NCI-H1092 (cell line): ENCODE measurements at regions not wholly inside any gene's neighbourhood (a gene's known extent, or its start where the extent isn't known, plus 50 kb on each side); places are given as distances from the start of the nearest gene placed in this dataset.

Source experiments
- DNase-seq: peaks from one replicate; lab custom pipeline; 2025; lab: John Stamatoyannopoulos, UW

DNA sequence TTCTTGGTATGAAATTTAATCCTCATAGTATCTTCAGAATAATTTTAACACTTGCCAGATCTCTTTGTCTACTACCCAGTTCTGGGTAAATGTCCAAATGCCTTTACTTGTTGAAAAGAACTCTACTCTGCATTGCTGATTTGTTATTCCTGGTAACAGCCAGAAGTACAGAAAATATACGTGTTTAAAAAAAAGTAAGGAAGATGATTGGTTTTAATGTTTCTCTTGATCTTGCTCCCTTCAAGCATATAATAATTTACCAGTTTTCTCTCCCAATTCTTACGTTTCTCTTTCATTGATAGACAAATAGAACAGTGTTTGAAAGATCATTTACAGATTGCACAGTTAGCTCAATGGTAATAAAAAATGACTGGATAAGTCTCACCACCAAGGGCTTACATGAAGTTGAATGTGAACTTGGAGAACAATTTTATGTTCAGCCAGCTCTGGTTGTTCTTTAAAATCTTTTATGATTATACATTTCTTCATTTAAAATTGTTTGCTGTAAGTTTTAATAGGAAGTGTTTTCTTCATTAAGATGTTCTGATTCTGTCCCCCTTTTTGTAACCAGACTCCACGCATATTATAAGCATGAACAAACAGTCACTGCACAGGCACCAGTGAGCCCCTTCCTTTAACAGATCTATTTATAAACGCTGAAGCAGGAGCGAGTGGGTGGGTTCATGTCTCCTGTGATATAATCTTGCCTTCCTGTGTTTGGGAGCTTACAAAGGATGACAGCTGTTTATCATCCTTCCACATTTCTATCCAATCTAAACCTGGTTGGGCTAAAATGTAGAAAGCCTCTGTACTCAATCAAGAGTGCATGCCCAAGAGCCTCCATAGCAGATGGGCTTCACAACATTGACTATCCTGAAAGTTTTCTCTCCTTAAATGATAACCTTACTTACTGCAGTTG, 299.5 kb downstream of the PRL start:
- DNase-seq = no peak

DNA sequence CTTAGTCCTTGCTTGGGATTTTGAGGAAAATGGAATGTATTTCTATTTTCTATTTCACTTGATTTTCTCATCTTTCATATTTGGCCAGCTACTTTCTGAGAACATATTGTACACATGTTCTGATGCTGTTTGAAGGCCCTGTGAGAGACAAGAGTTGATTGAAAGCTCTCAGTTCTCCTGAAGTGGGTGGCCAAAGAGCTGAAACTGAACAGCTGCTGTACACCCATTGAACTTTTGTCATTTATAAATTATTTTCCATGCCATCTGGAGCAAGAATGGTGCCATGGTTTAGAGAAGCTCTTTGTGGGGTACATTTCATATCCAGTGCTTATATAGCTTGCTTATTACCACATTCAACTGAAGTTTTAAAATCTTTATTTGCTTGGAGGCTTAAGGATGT, 298.3 kb downstream of the PRL start:
- peak; percentile 15 for DNase-seq

DNA sequence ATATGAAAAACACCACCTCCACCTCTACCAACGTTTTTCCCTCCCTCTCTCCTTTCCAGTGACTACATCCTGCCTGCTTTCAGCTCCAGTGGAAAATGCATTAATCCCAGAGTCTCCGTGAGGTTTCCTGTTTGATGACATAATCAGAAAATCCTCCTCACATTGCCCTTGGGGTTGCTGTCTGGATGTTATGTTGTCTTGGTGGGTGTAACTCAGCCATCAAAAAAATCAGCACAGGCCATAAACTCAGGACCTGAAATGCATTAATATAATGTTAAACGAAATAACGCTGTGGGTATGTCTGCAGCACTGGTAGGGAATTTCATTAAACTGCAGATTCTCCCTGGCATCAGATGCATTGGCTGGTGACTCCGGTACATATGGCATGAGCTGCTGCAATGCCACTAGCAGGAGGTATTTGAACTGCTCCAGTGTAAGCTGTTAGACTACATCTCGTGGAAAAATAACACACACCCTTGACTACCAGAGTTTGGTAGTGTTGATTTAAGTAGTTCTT, 297.8 kb downstream of the PRL start:
- no peak for DNase-seq

DNA sequence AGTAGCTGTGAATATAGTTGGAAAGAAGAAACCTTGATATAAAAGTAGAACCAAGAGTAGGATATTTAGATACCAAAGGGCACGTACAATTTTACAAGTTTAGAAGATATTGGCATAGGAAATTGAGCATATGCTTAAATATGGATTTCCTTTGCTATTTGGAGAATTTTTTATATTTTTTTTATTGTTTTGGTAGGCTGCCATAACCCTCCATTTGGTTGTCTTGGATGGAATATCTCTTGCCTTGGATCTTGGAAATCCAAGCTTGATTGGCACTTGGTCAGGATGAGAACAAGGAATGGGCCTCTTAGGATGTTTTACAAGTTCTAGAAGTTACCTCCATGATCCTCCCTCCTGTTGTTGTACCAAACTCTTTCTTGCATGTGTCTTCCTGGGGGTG, 297.1 kb downstream of the PRL start:
- no peak for DNase-seq

DNA sequence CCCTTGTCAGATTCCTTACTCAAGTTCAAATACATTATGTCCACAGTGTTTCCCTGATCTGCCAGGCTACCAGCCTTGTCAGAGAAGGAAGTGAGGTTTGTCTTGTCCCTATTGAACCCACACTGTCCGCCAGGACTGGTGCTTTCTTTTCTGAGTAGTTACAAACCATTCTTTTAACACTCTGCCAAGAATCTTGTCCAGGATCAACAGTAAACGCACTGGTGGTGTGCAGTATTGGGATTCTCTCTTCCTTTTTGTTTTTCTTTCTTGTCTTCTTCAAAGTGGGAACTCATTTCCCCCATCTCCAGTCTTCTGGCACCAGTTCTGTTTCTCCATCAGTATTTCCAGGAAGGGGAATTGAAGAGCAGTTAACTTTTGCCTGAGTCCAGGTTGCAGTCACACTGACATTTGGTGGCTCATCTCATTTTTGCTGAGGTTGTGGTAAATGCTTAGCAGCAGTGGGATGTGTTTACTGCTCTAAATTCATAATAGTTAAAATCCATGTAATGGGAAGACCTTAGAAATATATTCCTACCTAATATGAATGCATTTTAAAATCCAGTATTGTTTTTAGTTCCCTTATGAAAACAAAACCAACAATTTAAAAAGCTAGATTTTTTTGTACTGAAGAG, 295.3 kb downstream of the PRL start:
- DNase-seq = no peak

DNA sequence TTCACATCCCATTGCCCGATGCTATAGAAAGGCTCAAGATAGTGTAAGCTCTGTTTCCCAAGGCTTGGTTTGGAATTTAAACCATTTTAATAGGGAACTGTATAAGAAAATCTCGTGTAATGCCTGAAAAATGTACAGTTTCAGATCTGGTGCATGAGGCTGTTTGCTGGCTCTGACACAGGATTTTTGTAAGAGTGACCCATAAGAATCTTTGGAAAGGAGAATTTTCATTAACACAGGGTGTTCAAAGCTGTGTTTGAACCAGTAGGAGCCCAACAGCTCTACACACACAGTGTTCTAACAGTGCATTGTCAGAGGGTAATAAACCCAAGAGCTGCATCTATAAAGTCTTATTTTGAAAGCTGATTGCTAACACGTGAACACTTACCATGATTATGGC, 293.5 kb downstream of the PRL start:
- DNase-seq = no peak

DNA sequence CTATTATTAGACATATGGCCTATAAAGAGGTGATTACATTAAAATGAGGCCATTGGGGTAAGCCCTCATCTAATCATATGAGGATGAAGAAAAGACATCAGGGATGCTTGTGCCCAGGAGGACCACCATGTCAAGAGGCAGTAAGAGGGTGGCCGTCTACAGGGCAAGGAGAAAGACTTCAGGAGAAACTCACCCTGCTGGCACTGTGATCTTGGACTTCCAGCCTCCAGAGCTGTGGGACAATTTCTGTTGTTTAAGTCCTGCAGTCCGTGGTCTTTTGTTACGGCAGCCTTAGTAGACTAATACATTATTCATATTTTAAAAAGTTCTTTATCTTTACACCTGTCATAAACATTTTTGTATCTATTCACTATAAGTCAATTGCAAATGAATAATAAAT, 290.0 kb downstream of the PRL start:
- DNase-seq = no peak

DNA sequence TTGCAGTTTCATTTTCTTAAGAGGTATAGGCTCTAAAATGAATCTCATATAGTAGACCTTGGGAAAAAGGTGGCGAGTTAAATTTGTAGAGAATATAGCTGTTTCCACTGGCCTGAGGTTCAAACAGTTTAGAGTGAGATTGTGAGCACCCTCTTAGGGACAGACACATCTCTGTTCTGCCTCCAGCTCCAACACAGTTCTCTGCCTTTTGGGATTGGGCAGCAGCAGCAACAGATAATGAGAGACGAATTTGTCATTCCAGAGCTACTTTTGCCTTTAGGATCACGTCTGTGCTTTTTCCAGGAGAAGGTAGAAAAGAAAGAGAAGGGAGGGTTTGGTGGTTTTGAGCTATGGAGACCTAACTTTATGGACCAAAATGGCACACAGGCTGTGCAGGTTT, 289.4 kb downstream of the PRL start:
- DNase-seq = no peak

DNA sequence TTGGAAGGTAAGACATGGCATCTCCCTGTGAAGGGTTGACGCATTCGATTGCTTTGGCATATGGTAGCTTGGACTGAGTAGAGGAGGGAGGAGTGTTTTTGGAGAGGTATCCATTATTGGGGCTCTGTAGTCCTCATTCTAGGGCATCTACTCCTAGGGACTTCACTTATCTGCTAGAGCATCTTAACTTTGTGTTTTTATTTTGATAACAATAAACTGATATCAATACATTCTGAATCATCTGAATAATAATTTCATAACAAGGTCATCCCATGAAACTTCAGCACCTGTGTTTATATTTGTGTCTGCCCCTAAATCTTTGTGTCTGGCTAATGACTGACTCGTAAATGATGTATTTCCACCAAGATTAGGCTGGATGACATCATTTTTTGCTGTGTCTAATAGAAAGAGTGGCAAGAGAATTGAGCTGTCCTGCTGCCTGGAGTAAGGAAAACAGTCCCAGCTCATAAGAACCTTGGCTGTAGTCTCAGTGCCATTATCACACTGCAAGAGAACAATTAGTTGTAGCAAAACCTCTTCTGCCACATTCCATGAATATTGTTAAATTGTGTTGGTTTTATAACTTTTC, 288.5 kb downstream of the PRL start:
- DNase-seq = no peak

DNA sequence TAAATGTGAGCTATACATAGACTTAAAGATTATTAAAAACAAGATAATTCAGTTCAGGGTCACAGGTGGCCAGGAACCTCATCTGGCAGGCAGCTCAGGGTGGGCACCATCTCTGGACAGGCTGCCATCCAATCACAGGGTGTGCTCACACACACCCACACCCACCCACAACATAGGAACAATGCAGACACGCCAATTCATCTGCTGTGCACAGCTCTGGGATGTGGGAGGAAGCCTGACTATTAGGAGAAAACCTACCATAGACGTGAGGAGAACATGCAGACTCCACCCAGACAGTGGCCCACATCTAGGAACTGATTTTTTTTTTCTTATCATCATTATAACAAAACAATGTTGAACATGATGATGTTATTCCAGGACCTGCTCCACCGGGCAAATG, 286.7 kb downstream of the PRL start:
- DNase-seq = no peak

DNA sequence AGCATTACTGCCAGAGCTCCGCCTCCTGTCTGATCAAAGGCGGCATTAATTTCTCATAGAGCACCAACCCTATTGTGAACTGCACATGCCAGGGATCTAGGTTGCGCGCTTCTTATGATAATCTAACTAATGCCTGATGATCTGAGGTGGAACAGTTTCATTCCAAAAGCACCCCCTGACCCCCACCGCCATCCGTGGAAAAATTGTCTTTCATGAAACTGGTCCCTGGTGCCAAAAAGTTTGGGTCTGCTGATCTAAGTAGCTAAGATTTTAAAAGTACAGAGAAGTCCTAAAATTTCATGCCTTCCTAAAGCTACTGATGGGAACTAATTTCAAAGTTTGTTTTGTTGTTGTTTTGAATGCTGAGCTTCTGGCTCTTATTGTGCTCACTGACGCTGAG, 281.6 kb downstream of the PRL start:
- DNase-seq = no peak

DNA sequence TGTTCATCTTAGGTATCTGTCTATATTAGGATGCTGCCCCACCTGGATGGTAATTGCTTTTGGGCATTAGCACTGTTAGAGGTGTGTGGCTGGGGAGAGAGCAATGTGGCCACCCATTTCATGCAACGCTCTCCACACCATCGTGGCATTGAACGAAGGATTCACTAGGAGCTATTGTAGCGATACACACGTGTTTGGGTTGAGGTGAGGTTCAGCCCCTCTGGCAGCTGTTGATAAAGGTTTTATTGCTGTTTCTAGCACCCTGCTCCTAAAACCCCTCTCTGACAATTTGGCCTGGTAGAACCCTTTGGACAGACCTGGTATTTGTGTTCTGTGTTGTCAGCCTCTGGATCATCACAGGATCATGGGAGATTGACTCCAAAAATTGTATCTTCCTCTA, 280.9 kb downstream of the PRL start:
- DNase-seq = no peak

DNA sequence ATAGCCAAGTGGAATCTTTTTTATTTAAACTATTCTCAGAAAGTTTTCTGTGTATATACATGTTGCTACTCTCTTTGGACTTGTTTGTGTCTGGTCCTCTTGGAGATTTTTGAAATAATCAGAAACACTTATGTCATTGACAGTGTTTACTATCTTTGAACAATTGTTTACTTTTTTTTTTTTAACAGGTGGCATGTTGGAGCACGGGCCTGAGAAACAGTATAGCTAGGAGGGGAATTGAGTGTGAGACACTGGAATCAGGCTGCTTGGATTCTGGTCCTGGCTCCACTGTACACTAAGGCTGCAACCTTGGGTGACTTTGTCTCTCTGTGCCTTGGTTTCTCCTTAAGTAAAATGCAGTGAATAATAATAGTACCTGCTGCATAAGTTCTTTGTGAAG, 279.6 kb downstream of the PRL start:
- DNase-seq = no peak

DNA sequence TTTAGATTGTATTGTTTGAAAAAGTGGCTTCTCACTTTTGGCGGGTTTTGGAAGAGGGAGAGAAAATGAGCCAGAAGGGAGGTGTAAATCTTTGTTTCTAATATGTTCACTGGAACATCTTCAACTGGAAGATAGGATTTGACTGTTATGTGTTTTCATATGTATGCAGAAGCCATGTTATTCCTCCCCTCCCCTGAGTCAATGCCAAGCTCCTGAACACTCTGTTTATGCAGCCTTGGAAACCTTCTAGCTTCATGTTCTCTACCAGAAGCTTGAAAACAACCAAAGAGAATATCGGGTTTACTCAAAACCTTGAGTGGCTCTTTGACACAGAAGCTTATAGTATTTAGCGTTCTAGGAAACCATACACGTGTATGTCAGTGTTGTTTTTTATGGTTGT, 279.1 kb downstream of the PRL start:
- DNase-seq = no peak

DNA sequence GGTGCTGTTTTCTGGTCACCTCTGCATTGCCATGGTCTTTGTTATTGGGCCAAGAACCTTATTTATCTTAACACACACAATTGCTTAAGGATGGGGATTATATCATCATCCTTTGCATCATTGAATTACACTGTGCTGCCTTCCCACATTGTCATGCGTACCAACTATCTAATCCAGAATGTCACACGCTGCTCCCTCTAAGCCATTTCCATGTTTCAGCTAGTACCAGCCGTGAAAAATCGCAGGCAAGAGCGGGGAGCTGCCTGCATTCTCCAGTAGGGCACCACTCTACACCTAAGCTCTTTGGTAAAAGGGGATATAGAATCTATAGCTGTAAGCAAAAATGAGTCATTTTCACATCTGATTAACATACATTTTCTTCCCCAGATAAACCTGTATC, 277.0 kb downstream of the PRL start:
- no peak for DNase-seq

DNA sequence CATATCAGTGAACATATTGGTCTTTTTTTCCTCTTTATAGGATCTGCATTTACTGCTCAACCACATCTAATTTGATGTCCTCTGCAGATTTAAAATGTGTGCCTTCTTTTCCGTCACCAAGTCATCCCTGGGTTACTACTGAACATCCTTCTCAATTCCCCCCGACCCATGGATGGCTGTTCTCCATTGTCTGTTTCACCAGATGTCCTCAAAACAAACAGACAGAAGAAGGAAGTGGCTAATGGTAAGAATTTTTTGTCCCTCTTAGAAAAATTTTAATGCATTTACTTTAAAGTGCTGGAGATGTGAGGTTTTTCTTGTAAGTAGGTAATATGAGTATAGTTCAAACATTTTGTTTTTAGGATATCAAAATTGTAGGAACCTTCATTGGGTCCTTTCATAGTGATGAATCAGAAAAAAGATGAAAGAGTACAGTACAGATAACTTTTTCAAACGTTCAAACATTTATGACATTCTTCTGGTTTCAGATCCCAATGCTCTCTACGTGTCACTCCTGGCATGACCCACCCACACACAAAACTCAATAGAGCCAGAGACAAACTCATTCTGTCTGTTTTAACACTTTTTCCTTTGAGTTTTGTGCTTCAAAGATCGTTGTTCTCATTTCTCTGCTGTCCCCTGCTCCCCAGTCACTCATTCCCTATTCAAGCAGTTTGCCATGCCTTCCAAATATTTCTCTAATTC, 276.4 kb downstream of the PRL start:
- no peak for DNase-seq

DNA sequence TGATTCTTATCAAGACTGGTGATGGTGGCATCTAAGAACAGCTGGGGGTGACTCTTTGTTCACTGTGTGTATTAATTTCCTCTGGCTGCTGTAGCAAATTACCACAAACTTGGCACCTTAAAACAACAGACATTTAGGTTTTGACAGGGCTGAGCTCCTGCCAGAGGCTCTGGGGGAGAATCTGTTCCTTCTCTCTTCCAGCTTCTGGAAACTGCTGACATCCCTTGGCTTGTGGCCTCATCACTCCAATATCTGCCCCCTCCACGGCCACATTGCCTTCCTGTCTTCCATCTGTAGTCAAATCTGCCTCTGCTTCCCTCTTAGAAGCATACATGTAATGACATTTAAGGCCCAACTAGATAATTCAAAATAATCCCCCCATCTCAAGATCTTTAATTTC, 274.9 kb downstream of the PRL start:
- DNase-seq = no peak

DNA sequence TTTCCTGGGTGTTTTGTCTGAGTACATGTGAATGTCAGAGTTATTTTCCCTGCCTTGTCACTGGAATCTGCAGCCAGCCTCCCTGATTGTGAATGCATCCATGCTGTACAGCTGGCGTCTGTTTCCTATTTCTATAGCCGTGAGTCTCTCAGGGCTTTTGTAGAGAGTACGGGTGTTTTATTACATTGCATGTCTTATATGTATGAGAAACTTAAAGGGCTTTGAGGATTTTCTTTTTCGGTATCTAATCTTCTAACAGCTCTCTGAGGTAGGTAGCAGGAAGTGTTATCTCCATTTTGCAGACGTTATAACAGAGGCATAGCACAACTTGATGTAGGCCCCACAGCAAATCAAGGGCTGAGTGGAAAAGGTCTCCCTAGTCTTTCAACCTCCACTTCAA, 272.9 kb downstream of the PRL start:
- no peak for DNase-seq

DNA sequence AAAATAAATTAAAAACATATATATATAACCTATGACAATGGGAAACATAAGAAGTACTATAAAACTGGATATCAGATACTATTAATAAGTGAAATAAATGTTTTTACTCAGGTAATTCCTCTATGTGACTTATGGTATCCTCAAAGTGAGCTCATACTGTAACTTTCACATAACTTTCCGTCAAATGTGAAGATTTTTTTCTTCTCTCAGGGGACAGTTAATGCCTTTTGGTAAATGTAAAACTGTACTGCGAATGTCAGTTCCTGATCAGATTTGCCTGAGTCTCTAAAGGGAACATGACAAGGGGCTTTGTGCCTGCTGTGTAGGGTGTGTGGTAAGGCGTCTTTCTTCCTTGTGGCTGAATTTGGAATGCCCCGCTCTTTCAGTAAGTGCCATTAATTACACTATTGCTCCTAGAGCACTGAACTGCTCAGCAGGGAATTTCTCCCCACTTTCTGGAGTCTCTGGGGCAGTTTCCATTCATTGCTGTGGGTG, 271.8 kb downstream of the PRL start:
- no peak for DNase-seq

DNA sequence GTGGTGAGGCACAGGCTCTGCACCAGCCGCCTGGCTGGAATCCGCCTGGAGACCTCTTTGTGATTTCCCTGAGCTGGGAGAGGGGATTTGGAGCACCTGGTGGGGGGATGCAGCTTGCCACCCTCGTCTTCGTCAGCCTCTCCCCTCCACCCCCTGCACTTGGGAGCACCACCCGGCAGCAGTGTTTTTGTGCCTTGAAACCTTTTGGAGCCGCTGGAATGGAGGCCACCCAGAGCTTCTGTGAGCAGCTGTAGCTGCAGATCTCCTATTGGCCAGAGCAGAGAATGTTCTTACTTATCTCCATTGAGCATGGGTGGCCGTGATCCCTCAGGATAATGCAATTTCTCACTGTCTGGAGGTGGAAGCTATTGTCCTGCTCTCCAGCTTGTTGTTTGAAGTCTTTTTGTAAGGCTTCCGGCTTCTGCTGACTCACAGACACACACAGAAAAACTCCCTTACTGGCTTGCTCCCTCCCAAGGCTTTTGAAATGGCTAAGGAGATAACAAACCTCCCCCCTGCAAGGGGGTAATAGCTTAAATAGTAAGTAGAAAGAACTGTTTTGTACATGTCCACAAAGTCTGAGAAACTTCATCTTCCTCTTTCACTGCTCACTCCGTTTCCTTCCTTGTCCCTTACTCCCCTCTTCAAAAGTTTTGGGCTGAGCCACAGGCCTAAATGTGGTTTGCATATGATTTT, 271.2 kb downstream of the PRL start:
- no peak for DNase-seq

DNA sequence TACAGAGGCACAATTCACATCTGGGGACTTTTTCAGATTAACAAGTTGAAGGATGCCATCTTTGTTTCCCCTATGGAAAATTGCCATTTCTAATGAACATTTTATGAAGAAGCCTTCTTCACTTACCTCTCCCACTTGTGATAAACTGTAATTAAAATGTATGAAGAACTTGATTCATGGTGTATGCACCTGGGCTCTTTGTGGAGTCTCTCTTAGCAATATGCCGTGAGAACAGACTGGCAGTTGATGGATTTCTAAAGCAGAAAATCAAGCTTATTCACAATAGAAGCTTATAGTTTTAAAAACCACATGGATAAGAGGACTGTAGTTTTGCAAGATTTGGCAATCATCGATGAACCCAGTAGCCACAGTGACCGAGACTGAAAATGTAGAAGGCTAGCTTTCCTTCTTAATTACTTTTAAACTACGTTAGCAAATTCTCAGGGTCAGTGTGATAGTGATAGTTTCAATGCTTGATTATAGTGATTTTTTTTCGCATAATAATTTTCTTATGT, 270.6 kb downstream of the PRL start:
- DNase-seq = no peak
